ENCODE measurements at regions not wholly inside any gene's neighbourhood (a gene's known extent, or its start where the extent isn't known, plus 50 kb on each side); places are given as distances from the start of the nearest gene placed in this dataset.

GRCh38 chr15:66841953-66842681 is 140.1 kb downstream of the SMAD6 start:
- Histone ChIP-seq H3K9me3 (ENCODE audit: low read depth) (no peaks in the 10 kb centered on the region), H3K36me3 (no peaks in the 10 kb centered on the region), H3K27ac (peak overlapping the region; percentile 99), H3K4me3 (peak overlapping the region; percentile 25), H3K4me1 (ENCODE audit: low read depth) (peaks cover 41% of the 10 kb centered on the region), H3K27me3 (no peaks in the 10 kb centered on the region)
- no peak for TF ChIP-seq CTCF (IDR thresholded peaks at IDR 0.05; ENCODE audit: low read depth, low read length)
- peak; percentile 82 to 93 for DNase-seq (ENCODE audit: low read depth in 1 of 2, low spot score in 1 of 2)

GRCh38 chr15:66842710-66843441 is 140.8 kb downstream of the SMAD6 start:
- Histone ChIP-seq H3K4me1 (ENCODE audit: low read depth) (peaks cover 41% of the 10 kb centered on the region), H3K36me3 (no peaks in the 10 kb centered on the region), H3K4me3 (peak overlapping the region; percentile 25), H3K27me3 (no peaks in the 10 kb centered on the region), H3K27ac (peak overlapping the region; percentile 99), H3K9me3 (ENCODE audit: low read depth) (no peaks in the 10 kb centered on the region)
- TF ChIP-seq CTCF (IDR thresholded peaks at IDR 0.05; ENCODE audit: low read depth, low read length), result no peak
- DNase-seq (ENCODE audit: low read depth in 1 of 2, low spot score in 1 of 2), result peak; percentile 78 to 85

GRCh38 chr15:66843581-66843980 is 141.5 kb downstream of the SMAD6 start:
- H3K4me3 ChIP-seq, result no peak overlapping the region
- H3K9me3 ChIP-seq (ENCODE audit: low read depth), result no peaks in the 10 kb centered on the region
- TF ChIP-seq CTCF (IDR thresholded peaks at IDR 0.05; ENCODE audit: low read depth, low read length), result no peak
- H3K27me3 ChIP-seq, result no peaks in the 10 kb centered on the region
- peak overlapping the region; percentile 99 for H3K27ac ChIP-seq
- H3K4me1 ChIP-seq (ENCODE audit: low read depth), result peaks cover 42% of the 10 kb centered on the region
- no peak for DNase-seq (ENCODE audit: low read depth in 1 of 2, low spot score in 1 of 2)
- no peaks in the 10 kb centered on the region for H3K36me3 ChIP-seq

- Histone ChIP-seq H3K4me3 (no peak overlapping the region), H3K27ac (peak overlapping the region; percentile 99), H3K4me1 (ENCODE audit: low read depth) (peaks cover 48% of the 10 kb centered on the region), H3K36me3 (no peaks in the 10 kb centered on the region), H3K27me3 (no peaks in the 10 kb centered on the region), H3K9me3 (ENCODE audit: low read depth) (no peaks in the 10 kb centered on the region)
- DNase-seq (ENCODE audit: low read depth in 1 of 2, low spot score in 1 of 2), result peak in 1 of 2 donors; percentile 54
- no peak for TF ChIP-seq CTCF (IDR thresholded peaks at IDR 0.05; ENCODE audit: low read depth, low read length)
Observed at GRCh38 chr15:66844041-66844746, 142.2 kb downstream of the SMAD6 start.

- no peak overlapping the region for H3K27ac ChIP-seq
- TF ChIP-seq CTCF (IDR thresholded peaks at IDR 0.05; ENCODE audit: low read depth, low read length), result no peak
- no peaks in the 10 kb centered on the region for H3K36me3 ChIP-seq
- no peak for DNase-seq (ENCODE audit: low read depth in 1 of 2, low spot score in 1 of 2)
- no peaks in the 10 kb centered on the region for H3K27me3 ChIP-seq
- H3K4me3 ChIP-seq, result no peak overlapping the region
- H3K4me1 ChIP-seq (ENCODE audit: low read depth), result peaks cover 53% of the 10 kb centered on the region
- H3K9me3 ChIP-seq (ENCODE audit: low read depth), result no peaks in the 10 kb centered on the region
Observed at GRCh38 chr15:66844747-66845145, 142.7 kb downstream of the SMAD6 start.
